Cardiac fibroblast (primary cell): ENCODE measurements at regions not wholly inside any gene's neighbourhood (a gene's known extent, or its start where the extent isn't known, plus 50 kb on each side); places are given as distances from the start of the nearest gene placed in this dataset.

Source experiments
- DNase-seq, 2 donors: peaks; one replicate each; pipeline versions ENCODE4 v3.0.0 to v3.0.0-alpha.2; 2010; ENCODE audit warnings: low read depth in 2 of 2
- H3K4me3 ChIP-seq, 2 donors: replicated peaks in 1 of 2; 1 replicate in 1 of 2; 2 replicates in 1 of 2; pipeline ENCODE4 v1.5.1; 2011; ENCODE audit warnings: low read depth in 2 of 2, low read length in 2 of 2, mild to moderate bottlenecking in 2 of 2, moderate library complexity in 1 of 2
- CTCF ChIP-seq: IDR thresholded peaks from one replicate; pipeline ENCODE4 v1.5.1; 2011; ENCODE audit warnings: low read depth, mild to moderate bottlenecking, low read length, inconsistent platforms

GRCh38 chr12:19032826-19033225 lies 96.7 kb upstream of the PLEKHA5 start:
- no peak overlapping the region for H3K4me3 ChIP-seq
- no peak for DNase-seq
- no peak for TF ChIP-seq CTCF

GRCh38 chr12:19033244-19033643 lies 96.3 kb upstream of the PLEKHA5 start:
- no peak for TF ChIP-seq CTCF
- DNase-seq: no peak
- no peak overlapping the region for H3K4me3 ChIP-seq

GRCh38 chr12:19034937-19035336 lies 94.6 kb upstream of the PLEKHA5 start:
- no peak overlapping the region for H3K4me3 ChIP-seq
- no peak for DNase-seq
- TF ChIP-seq CTCF: no peak

- no peak for TF ChIP-seq CTCF
- peak; percentile 46 to 81 for DNase-seq
- H3K4me3 ChIP-seq: no peak overlapping the region
Observed at GRCh38 chr12:19035536-19035935, 94.0 kb upstream of the PLEKHA5 start.

- no peak for TF ChIP-seq CTCF
- no peak overlapping the region for H3K4me3 ChIP-seq
- peak in 1 of 2 donors; percentile 61 for DNase-seq
Observed at GRCh38 chr12:19036673-19037357, 92.7 kb upstream of the PLEKHA5 start.

- no peak for DNase-seq
- TF ChIP-seq CTCF: no peak
- H3K4me3 ChIP-seq: no peak overlapping the region
Observed at GRCh38 chr12:19038209-19038608, 91.3 kb upstream of the PLEKHA5 start.

GRCh38 chr12:19039515-19039914 lies 90.0 kb upstream of the PLEKHA5 start:
- H3K4me3 ChIP-seq: no peak overlapping the region
- TF ChIP-seq CTCF: no peak
- no peak for DNase-seq
